SKM-1 treated with dmso at 0.1 percent for 144 hours (cell line): ENCODE measurements at regions not wholly inside any gene's neighbourhood (a gene's known extent, or its start where the extent isn't known, plus 50 kb on each side); places are given as distances from the start of the nearest gene placed in this dataset.
"Not testable (repeated sequence)": the region's sequence is repeated elsewhere in the genome, so short reads cannot be mapped to it uniquely, and the experiment has no call there.

Experiments used
- DNase-seq: peaks from one replicate; lab custom pipeline; 2025; ENCODE audit not compliant: unreplicated experiment; lab: John Stamatoyannopoulos, UW

DNA sequence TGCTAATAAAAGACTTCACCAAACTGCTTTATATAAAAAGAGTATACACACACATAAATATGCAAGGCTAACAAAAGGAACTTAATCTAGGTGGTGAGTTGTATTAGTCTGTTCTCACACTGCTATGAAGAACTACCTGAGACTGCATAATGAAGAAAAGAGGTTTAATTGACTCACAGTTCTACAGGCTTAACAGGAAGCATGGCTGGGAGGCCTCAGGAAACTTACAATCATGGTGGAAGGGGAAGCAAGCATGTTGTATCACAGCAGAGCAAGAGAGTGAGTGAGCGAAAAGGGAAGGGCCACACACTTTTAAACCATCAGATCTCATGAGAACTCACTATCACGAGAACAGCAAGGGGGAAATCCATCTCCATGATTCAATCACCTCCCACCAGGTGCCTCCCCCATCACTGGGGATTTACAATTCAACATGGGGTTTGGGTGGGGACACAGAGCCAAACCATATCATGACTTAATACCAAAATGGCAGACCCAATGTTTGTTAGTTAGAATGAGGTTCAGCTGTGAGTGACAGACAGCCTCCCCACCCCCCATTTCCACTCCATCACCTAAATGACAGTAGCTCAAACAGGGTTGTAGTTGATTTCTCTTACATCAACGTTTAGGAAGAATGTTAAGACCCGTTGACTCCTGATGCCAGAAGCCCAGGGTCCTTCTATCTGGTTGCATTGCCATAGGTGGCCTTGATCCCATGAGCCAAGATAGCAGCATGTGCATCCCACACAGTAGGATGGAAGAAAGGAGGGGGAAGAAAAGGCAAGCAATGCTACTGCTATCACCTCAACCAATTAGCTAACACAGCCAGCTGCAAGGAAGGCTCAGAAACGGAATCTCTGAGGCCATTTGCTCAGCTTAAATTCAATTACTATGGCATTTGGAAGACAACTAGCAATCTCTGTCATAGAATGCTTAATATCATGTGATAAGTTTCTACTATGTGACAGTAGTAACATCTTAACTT is 77.0 kb downstream of the CCDC71L start:
- DNase-seq, result no peak

DNA sequence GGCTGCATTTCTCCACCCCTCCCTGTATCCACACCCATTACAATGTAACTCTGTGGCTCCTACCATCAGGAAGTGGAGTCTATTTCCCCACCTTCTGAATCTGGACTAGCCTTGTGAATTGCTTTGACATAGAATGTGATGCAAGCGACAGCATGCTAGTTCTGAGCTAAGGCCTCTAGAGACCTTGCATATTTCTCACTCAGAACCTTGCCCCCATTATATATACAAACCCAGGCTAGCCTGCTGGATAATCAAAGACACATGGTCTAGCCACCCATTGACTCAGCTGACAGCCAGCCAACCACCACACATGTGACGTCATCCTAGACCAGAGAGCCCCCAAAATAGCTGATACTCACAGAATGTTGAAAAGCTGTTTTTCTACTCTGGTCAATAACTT is 77.9 kb downstream of the CCDC71L start:
- no peak for DNase-seq

DNA sequence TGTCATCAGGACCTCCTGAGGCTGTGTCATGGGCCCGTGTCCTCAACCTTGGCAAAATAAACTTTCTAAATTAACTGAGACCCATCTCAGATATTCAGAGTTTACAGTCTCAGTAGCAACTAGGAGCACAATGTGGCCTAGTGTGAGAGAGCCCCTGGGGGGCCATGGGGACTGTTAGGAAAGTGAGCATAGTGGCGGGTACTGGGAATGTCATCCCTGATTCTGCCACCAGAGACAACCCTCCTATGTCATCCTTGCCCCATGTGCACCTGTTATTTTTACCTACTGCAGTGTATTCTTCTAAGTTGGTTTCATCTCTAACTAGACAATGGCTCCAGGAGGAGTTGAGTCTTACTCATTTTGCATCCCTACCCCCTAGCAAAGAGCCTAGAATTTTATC is 78.6 kb downstream of the CCDC71L start:
- no peak for DNase-seq

DNA sequence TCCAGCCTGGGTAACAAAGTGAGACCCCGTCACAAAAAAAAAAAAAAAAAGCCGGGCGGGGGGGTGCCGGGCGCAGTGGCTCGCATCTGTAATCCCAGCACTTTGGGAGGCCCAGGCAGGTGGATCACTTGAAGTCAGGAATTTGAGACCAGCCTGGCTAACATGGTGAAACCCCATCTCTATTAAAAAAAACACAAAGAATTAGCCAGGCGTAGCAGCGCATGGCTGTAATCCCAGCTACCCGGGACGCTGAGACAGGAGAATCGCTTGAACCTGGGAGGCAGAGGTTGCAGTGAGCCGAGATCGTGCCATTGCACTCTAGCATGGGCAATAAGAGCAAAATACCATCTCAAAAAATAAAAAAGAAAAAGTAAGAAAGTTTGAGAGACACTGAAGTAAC is 81.9 kb downstream of the CCDC71L start:
- not testable (repeated sequence) for DNase-seq

DNA sequence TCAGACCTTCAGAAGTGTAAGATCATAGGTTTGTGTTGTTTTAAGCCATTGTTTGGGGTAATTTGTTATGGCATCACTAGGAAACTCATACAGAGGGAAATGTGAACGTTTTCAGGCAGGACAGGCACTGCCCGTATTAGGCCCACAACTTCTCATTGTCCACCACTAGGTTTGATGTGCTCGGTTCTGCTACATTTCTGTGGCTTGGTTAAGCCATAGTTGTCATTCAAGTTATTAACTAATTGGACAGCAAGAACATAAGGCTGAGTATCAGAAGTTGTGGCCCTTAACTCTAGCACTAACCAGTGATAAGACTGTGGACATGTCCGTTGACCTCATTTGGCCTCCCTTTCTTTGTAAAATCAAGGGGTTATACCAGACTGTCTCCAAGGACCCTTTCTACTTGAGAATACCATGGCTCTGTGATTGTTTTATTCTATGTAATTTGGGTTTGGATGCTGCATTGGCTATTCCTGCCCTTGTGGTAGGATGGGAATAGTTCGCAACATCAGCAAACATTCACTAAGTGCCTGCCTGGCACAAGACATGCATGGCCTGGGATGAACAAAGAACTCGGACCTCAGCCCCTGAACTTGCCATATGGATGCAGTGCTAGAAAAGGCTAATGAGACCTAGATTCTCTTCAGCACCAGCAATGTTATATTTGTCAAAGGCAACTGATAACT is 85.7 kb downstream of the CCDC71L start:
- no peak for DNase-seq

DNA sequence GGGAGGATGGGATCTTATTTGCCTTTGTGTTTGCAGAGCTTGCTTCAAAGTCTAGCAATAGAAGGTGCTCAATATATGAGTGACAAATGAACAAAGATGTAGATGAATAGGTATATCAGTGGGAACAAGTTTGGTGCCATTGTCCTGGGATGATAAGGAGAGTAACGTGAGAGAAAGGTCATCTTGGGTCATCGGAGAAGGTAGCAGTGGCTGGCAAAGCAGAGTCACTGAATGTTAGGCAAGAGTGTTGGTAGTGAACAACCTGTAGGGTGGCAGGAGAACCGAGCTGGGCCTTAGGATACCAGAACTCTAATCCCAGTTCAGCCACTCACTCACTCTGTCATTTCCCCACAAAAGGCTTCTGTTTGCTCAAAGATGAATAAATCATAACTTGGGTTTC is 87.2 kb downstream of the CCDC71L start:
- DNase-seq, result no peak

DNA sequence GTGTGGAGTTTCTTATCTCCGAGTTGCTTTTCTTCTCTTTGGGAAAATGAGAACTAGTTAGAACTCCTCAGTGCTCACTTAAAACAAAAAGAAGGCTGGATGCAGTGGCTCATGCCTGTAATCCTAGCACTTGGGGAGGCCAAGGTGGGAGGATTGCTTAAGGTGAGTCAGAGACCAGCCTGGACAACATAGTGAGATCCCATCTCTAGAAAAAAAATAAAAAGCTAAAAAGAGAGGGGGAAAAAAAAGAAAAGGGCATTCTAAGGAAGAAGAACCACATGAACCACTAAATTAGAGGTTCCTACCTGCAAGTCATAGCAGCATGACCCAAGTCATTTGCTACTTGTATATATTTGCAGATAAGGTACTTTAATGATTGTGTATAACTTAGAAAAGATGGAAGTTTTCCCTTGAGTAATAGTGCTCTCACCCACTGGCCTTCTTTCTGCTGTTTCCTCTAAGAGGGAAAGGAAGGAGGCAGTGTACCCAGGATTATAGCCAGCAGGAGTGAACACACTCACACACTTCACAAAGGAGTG is 87.8 kb downstream of the CCDC71L start:
- DNase-seq, result no peak

DNA sequence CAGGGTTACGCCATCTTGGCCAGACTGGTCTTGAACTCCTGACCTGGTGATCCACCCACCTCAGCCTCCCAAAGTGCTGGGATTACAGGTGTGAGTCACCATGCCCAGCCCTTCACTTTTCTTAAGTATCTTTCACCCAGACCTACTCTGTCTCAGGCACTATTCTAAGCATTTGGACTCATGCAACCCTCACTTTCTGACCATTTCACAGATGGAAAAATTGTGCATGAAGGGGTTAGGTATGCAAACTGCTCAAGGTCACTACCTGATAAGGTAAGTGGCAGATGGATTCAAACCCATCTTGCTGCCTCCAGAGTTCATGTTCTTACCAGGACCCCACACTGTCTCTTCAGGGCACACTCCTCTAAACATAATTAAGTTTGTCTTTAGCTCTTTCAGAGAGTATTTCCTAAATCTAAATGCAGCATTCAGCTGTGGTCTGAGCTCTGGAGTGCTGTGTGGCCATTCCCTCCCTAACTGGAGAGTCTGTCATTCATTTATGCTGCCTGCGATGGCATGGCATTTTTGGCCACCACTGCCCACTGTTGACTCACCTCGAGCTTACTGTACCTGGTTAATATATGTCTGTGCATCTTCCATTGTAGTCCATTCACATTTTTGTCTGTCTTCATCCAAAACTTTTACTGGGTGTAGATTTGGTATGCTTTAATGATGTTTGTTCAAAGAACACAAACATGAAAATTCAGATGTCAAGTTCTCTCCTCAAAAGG is 88.4 kb downstream of the CCDC71L start:
- no peak for DNase-seq

DNA sequence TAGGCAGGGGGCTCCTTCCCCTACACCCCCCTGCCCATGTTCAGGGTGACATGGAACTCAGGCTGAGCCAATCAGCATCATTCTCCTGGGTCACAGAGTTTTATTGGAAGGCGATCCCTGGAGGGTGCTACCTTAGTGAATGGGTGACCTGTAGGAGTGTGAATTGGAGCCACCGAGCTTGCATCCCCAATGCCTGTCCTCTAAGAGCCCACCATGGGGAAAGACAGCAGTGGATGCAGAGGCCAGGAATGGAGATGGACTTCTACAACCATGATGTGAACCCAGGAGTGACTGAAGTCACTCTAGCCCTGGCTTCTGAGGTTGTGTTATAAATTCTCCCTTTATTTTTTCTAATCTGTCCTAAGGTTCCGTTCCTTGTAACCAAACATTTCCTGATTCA is 89.4 kb downstream of the CCDC71L start:
- no peak for DNase-seq

DNA sequence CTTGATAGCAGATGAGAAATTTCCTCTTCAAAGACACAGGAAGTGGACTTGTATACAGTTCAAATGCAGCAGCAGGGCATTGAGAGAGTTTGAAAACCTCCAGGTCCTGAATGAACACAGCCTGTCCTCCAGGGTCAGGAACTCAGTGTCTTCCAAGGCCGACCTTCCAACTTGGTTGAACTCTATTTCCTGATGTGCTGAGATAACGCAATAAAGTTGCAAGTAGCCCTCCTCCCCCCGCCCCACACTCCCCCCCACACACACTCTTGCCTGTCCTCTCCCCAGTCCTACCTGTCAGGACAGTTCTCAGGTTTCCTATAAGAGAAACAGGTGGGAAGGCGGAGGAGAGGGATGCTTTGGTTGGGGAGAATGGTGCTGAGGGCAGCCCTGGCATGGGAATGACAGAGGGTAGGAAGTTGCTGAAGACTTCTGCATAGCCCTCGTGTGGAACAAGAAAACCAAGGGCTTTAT is 90.0 kb downstream of the CCDC71L start:
- no peak for DNase-seq

DNA sequence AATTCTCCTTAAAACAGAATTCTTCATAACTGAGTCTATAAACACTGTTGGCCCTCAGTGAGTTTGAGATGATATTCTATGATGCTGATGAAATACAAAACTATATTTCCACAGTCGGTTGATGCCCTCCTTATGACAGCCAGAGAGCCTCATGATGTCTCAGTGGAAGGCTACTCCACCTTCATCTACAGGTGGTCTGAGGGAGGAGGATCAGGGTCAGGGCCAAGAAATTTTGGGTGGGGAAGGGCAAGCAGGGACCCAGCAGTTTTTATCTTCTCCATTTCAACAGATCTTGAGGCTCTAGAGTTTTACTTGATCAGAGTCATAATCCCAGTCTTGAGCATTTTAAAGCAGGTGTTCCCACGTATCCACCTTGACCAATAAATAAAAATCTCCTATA is 90.8 kb downstream of the CCDC71L start:
- DNase-seq, result no peak

DNA sequence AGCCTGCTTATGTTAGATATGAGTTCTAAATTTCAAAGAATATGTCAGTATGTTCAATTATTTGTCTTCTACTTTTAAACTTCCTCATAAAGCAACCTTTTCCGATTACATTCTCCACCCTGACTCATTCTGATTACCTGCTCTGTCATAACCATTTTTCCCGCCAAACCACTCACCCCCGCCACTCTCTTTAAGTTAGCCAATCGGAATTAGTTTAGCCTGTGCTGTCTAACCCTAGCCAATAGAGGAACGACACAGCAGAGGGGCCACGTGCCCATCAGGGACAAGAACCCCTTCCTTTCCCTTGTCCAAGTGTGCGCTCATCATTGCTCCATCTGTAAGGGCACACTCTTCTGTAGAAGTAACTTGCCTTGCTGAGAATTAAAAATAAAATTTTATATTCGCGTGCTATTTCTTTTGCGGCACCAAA is 91.4 kb downstream of the CCDC71L start:
- DNase-seq, result no peak

DNA sequence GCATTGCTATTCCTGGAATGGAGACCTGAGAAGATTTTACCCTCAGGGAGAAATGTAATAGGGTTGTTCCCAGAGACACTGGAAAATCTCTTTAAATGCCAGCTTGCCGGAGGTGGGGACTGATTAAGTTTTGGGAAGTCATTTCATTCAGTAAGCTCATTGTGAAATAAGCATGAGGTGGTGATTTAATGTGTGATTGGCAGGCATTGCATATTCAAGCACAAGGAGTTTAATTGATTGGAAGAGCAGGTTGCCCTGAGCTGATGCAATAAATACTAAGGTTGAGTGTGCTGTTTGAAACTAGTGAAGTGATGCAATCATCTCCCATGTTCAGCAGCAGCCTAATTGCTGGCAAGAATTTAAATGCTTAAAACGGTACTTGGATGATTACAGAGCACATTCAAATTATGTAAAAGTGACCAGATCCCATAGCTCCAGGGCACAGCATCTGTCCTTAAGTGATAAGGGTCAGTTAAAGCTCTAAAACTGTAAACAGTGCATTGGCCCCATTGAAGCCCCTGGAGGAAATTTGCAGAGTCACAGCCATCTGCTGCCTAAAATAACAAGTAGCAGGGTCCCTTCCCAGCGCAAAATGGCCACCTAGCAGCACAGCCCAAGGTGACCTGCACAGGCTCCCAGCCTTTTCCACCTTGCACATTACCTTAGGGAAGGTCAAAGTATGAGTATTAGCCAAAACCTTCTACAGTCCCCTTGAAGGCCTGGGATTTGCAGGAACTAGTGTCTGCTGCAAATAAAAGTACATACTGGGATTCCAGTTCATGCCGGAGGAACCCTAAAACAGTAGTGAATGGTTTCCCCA is 92.1 kb downstream of the CCDC71L start:
- DNase-seq, result peak; percentile 68

DNA sequence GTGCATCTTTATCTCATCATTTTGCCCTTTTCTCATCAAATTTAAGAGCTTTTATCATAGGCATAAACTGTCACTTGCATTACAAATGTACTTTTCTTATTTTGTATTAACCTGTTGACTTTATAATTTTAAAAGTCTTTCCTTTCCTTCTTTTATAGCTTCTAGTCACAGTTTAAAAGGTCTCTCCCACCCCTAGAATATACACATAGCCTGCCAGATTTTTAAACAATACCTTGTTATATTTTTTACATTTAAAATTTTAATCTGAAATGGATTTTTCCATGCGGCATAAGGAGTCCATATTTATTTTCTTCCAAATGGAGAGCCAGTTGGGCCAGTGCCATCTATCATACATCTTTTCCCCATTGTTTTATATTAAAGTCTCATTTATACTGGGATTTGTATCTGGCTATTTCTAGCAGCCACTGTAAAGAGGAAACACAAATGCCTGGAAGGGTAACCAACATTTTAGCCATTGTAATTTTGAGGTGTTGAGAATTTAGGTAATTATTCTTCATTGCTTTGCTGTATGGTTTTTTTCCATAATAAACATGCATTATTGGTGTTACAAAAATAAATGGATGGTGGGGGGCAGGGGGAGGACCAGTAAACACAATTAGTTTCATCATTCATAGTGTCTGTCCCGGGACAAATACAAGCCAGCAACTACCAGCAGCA is 92.8 kb downstream of the CCDC71L start:
- no peak for DNase-seq

DNA sequence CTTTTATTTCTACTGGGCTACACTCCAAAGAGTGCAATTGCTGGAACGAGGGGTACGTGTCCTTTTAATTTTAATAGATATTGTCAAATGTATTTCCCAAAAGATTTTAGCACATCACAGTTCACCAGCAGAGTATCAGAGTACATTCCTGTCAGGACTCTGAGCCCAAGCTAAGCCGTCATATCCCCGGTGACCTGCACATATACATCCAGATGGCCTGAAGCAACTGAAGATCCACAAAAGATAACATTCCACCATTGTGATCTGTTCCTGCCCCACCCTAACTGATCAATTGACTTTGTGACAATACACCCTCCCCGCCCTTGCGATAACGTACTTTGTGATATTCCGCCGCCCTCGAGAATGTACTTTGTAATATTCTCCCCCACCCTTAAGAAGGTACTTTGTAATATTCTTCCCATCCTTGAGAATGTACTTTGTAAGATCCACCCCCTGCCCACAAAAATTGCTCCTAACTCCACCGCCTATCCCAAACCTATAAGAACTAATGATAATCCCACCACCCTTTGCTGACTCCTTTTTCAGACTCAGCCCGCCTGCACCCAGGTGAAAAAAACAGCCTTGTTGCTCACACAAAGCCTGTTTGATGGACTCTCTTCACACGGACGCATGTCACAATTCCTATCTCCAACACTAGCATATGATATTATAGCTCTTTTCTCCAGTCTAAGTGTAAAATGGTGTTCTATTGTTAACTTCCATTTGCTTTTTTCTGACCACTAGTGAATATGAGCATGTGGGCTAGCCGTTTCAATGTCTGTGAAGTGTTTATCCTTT is 93.6 kb downstream of the CCDC71L start:
- not testable (repeated sequence) for DNase-seq

DNA sequence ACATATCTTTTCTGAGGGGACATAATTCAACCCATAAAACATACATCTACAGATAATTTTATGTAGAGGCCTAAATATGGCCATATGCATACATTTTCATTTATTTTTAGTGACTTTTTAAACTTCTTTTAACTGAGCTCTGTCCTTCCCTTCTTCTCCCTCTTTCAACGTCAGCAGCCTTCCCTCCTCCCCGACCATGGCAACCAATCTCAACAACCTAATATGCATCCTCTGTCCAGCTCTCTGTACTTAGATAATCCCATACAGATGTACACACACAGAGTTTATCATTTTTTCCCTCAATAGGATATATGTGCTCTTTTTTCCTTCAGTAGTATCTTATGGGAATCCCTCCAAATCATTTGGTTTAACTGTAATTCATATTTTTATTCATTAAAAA is 94.3 kb downstream of the CCDC71L start:
- DNase-seq, result no peak

DNA sequence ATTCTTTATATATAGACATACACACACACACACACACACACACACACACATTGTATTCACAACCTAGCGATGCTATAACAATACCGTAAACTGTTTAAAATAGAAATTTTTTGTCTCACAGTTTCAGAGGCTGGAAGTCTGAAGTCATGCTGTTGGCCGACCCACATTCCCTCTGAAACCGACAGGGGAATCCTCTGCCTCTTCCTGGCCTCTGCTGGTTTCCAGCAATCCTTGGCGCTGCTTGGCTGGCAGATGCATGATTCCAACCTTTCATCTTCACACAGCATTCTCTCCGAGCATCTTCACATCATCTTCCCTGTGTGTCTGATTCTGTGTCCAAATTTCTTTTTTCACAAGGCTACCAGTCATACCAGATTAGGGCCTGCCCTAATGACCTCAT is 94.8 kb downstream of the CCDC71L start:
- DNase-seq, result no peak

DNA sequence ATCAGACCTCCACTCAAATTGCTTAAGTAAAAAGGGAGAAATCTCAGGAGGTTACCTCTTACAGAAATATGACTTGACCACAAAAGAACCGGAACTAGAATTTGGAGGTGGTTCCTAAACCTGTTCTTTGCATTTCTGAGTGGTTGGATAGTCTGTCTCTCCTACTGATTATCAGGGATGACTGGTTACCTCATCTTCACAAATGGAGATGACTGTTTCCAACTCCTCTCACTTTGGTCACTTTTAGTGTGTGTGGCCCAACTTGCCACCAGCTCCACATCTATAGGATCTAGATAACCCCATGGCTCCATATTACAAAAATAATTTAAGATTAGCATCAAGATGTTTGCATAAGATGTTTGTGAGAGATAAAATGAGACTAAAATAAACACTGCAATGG is 95.5 kb downstream of the CCDC71L start:
- no peak for DNase-seq
